Loucy (cell line): ENCODE measurements at regions not wholly inside any gene's neighbourhood (a gene's known extent, or its start where the extent isn't known, plus 50 kb on each side); places are given as distances from the start of the nearest gene placed in this dataset.

Experiments used
- H2AFZ ChIP-seq: fragments of 200-600 bp; sonication (generic); 2 replicates; pipeline ENCODE4 v1.6.0; 2016; ENCODE audit warnings: antibody characterized with exemption, mild to moderate bottlenecking, low read length, moderate library complexity
- H3F3A ChIP-seq: fragments of 200-600 bp; 2 replicates; pipeline ENCODE4 v1.6.0; 2016; ENCODE audit warnings: antibody characterized with exemption, low read depth, mild to moderate bottlenecking
- H3K27me3 ChIP-seq: fragments of 200-600 bp; sonication (generic); 2 replicates; pipeline ENCODE4 v1.6.1; 2014; ENCODE audit warnings: low read length, mild to moderate bottlenecking; ENCODE audit not compliant: insufficient read depth, poor library complexity, severe bottlenecking
- H3K36me3 ChIP-seq: fragments of 200-600 bp; sonication (generic); 2 replicates; pipeline ENCODE4 v1.6.1; 2016; ENCODE audit warnings: low read length; ENCODE audit not compliant: insufficient read depth
- H3K4me1 ChIP-seq: fragments of 200-600 bp; sonication (generic); 2 replicates; pipeline ENCODE4 v1.5.1; 2014; ENCODE audit warnings: low read length, mild to moderate bottlenecking; ENCODE audit not compliant: insufficient read depth, poor library complexity, severe bottlenecking
- H3K4me2 ChIP-seq: fragments of 200-600 bp; sonication (generic); 2 replicates; pipeline ENCODE4 v1.6.0; 2014; ENCODE audit warnings: antibody characterized with exemption, low read length, low read depth, mild to moderate bottlenecking; ENCODE audit not compliant: poor library complexity, severe bottlenecking
- H3K4me3 ChIP-seq: fragments of 200-600 bp; sonication (generic); 2 replicates; pipeline ENCODE4 v1.5.1; 2014; ENCODE audit warnings: low read length, mild to moderate bottlenecking, mixed read lengths; ENCODE audit not compliant: poor library complexity, severe bottlenecking
- H3K79me2 ChIP-seq: fragments of 200-600 bp; sonication (generic); 2 replicates; pipeline ENCODE4 v1.6.1; 2014; ENCODE audit warnings: low read length; ENCODE audit not compliant: insufficient read depth
- H3K9ac ChIP-seq: fragments of 200-600 bp; sonication (generic); 2 replicates; pipeline ENCODE4 v1.6.0; 2014; ENCODE audit warnings: mild to moderate bottlenecking, low read depth, low read length, moderate library complexity; ENCODE audit not compliant: poor library complexity, severe bottlenecking
- H3K9me2 ChIP-seq: fragments of 200-600 bp; sonication (generic); replicated peaks from 2 replicates; pipeline ENCODE4 v1.6.1; 2016; ENCODE audit warnings: low read depth, low read length, mixed read lengths
- H3K9me3 ChIP-seq: fragments of 200-600 bp; sonication (generic); 2 replicates; pipeline ENCODE4 v1.6.1; 2014; ENCODE audit warnings: mild to moderate bottlenecking, antibody characterized with exemption, low read length, low read depth; ENCODE audit not compliant: insufficient read depth
- H4K20me1 ChIP-seq: fragments of 200-600 bp; sonication (generic); 2 replicates; pipeline ENCODE4 v1.6.0; 2014; ENCODE audit warnings: antibody characterized with exemption, low read length, mild to moderate bottlenecking; ENCODE audit not compliant: insufficient read depth, poor library complexity, severe bottlenecking
- CTCF ChIP-seq: fragments of 200-600 bp; sonication (generic); conservative IDR thresholded peaks from 2 replicates; pipeline ENCODE4 v1.5.1; 2014; ENCODE audit warnings: mild to moderate bottlenecking, antibody characterized with exemption, low read length
- EZH2phosphoT487 ChIP-seq: fragments of 200-600 bp; IDR thresholded peaks from 2 replicates; pipeline ENCODE4 v1.6.1; 2018; ENCODE audit warnings: antibody characterized with exemption, mild to moderate bottlenecking, moderate library complexity, borderline replicate concordance

GRCh38 chr15:70566989-70567388 is 196.4 kb downstream of the UACA start:
- no peaks in the 10 kb centered on the region for H3K9me2 ChIP-seq
- no peak overlapping the region for H3K9ac ChIP-seq
- no peak overlapping the region for H3K4me2 ChIP-seq
- H3K79me2 ChIP-seq: no peaks in the 10 kb centered on the region
- H3K4me1 ChIP-seq: peaks cover 27% of the 10 kb centered on the region
- no peaks in the 10 kb centered on the region for H3K36me3 ChIP-seq
- no peak for TF ChIP-seq CTCF
- TF ChIP-seq EZH2phosphoT487: no peak
- H3K9me3 ChIP-seq: no peaks in the 10 kb centered on the region
- no peak overlapping the region for H2AFZ ChIP-seq
- H3K4me3 ChIP-seq: no peak overlapping the region
- no peaks in the 10 kb centered on the region for H3K27me3 ChIP-seq
- H3F3A ChIP-seq: no peaks in the 10 kb centered on the region
- no peaks in the 10 kb centered on the region for H4K20me1 ChIP-seq

GRCh38 chr15:70566047-70566835 is 197.1 kb downstream of the UACA start:
- Histone ChIP-seq H3K27me3 (no peaks in the 10 kb centered on the region), H3K36me3 (no peaks in the 10 kb centered on the region), H3K4me3 (peak overlapping the region; percentile 17), H4K20me1 (no peaks in the 10 kb centered on the region), H2AFZ (peak overlapping the region; percentile 54; the same call in 1 of the 2 replicates), H3F3A (no peaks in the 10 kb centered on the region), H3K4me2 (peak overlapping the region; percentile 30), H3K9me2 (no peaks in the 10 kb centered on the region), H3K9me3 (no peaks in the 10 kb centered on the region), H3K79me2 (no peaks in the 10 kb centered on the region), H3K4me1 (peaks cover 30% of the 10 kb centered on the region), H3K9ac (peak overlapping the region; percentile 25)
- TF ChIP-seq EZH2phosphoT487 (no peak), CTCF (peak; percentile 34)

GRCh38 chr15:70563561-70564095 is 199.7 kb downstream of the UACA start:
- Histone ChIP-seq H3K4me1 (peaks cover 44% of the 10 kb centered on the region), H3K9me2 (no peaks in the 10 kb centered on the region), H4K20me1 (no peaks in the 10 kb centered on the region), H3K9ac (no peak overlapping the region), H3K4me2 (no peak overlapping the region), H3K27me3 (no peaks in the 10 kb centered on the region), H3K9me3 (no peaks in the 10 kb centered on the region), H3K4me3 (no peak overlapping the region), H3K79me2 (peaks cover 5% of the 10 kb centered on the region), H3K36me3 (no peaks in the 10 kb centered on the region), H3F3A (no peaks in the 10 kb centered on the region), H2AFZ (no peak overlapping the region)
- TF ChIP-seq EZH2phosphoT487 (no peak), CTCF (no peak; the same call in 1 of the 2 replicates)
